NCI-H2196 treated with DMSO at 0.1 percent for 48 hours (cell line): ENCODE measurements at regions not wholly inside any gene's neighbourhood (a gene's known extent, or its start where the extent isn't known, plus 50 kb on each side); places are given as distances from the start of the nearest gene placed in this dataset.

Experiments used
- DNase-seq: peaks from one replicate; lab custom pipeline; 2025; ENCODE audit not compliant: unreplicated experiment; lab: John Stamatoyannopoulos, UW

- DNase-seq, result no peak
Measured at GRCh38 chr5:164335837-164336236, 830.4 kb downstream of the MAT2B start.

GRCh38 chr5:164336276-164336675, 830.9 kb downstream of the MAT2B start:
- no peak for DNase-seq

GRCh38 chr5:164336906-164337305, 831.5 kb downstream of the MAT2B start:
- DNase-seq, result no peak

- DNase-seq, result no peak
Measured at GRCh38 chr5:164341056-164341619, 835.7 kb downstream of the MAT2B start.

- no peak for DNase-seq
Measured at GRCh38 chr5:164345173-164345849, 839.9 kb downstream of the MAT2B start.

GRCh38 chr5:164345853-164346252, 840.4 kb downstream of the MAT2B start:
- DNase-seq, result no peak

- no peak for DNase-seq
Measured at GRCh38 chr5:164346785-164347630, 841.6 kb downstream of the MAT2B start.

- DNase-seq, result no peak
Measured at GRCh38 chr5:164350236-164350635, 844.8 kb downstream of the MAT2B start.

- no peak for DNase-seq
Measured at GRCh38 chr5:164351245-164351834, 845.9 kb downstream of the MAT2B start.

GRCh38 chr5:164352695-164353094, 847.3 kb downstream of the MAT2B start:
- DNase-seq, result no peak

GRCh38 chr5:164353155-164353554, 847.7 kb downstream of the MAT2B start:
- DNase-seq, result no peak

GRCh38 chr5:164354139-164354751, 848.8 kb downstream of the MAT2B start:
- no peak for DNase-seq

GRCh38 chr5:164355267-164355830, 849.9 kb downstream of the MAT2B start:
- DNase-seq, result no peak

- DNase-seq, result no peak
Measured at GRCh38 chr5:164356790-164357189, 851.4 kb downstream of the MAT2B start.

GRCh38 chr5:164357395-164358033, 852.1 kb downstream of the MAT2B start:
- DNase-seq, result no peak

- DNase-seq, result no peak
Measured at GRCh38 chr5:164358531-164359259, 853.3 kb downstream of the MAT2B start.

GRCh38 chr5:164359260-164360255, 854.1 kb downstream of the MAT2B start:
- no peak for DNase-seq

GRCh38 chr5:164360589-164360988, 855.2 kb downstream of the MAT2B start:
- no peak for DNase-seq

- no peak for DNase-seq
Measured at GRCh38 chr5:164361986-164362385, 856.6 kb downstream of the MAT2B start.
